ENCODE measurements at regions not wholly inside any gene's neighbourhood (a gene's known extent, or its start where the extent isn't known, plus 50 kb on each side); places are given as distances from the start of the nearest gene placed in this dataset.

- no peak for TF ChIP-seq ZNF274 (IDR thresholded peaks at IDR 0.05; ENCODE audit: low read depth, low read length)
- TF ChIP-seq SUZ12 (IDR thresholded peaks at IDR 0.05; ENCODE audit: extremely low read depth, insufficient read depth, insufficient read length): no peak
- no peak for TF ChIP-seq YY1 (IDR thresholded peaks at IDR 0.05; ENCODE audit: insufficient read depth, insufficient read length)
Measured at GRCh38 chr2:173623438-173624319, 269.0 kb downstream of the CDCA7 start.
